ENCODE measurements at regions not wholly inside any gene's neighbourhood (a gene's known extent, or its start where the extent isn't known, plus 50 kb on each side); places are given as distances from the start of the nearest gene placed in this dataset.

DNA sequence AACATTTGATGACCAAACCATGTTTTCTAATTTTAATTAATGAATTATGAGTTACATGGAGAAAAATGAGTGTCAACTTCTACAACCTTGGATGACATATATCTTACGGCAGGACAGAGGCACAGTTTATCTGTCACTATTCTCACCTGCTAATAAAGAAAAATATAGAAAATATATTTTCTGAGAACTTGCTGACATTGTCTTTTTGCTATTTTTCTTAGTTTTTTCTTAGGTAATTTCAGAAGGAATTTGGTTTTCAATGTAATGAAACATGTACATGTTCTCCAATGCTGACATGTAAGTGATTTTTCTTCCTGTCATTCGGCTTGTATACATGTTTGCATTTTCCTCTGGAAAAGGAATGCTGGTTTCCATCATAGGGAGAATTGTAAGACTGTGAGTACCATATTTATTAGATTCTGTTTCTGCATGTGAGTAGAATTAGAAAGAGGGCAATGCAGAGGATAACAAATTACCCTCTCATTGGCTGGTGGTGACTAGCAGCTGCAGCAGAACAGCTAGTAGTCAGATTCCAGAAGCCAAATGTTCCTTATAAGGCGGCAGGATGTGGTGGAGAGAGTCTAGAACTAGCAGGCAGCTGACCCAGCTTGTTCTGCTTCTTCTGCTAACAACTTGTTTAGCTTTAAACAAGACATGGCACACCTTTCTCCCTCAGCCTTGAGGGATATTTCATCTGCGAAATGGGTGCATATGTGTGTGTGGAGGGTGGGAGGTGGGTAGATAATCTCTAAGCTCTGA lies 132.8 kb upstream of the SPACA1 start:
- H3K27ac ChIP-seq (ENCODE audit: low read length): no peak overlapping the region
- peaks cover 4% of the 10 kb centered on the region for H3K9me3 ChIP-seq (replicated peaks; ENCODE audit: control insufficient read depth, low read depth, low read length)
- H3K36me3 ChIP-seq (ENCODE audit: control insufficient read depth, insufficient read depth, low read length): no peaks in the 10 kb centered on the region
- 80% methylated on average over 1 of the region's 4 CpGs for WGBS (ENCODE audit: insufficient coverage)
- DNase-seq: no peak
- H3K27me3 ChIP-seq (ENCODE audit: control insufficient read depth, insufficient read depth, low read length): no peaks in the 10 kb centered on the region
- H3K4me3 ChIP-seq (ENCODE audit: low read length): no peak overlapping the region
- H3K4me1 ChIP-seq (ENCODE audit: control insufficient read depth, insufficient read depth, low read length): peaks cover 3% of the 10 kb centered on the region

GRCh38 chr6:87913974-87914373 lies 133.7 kb upstream of the SPACA1 start:
- Histone ChIP-seq H3K27me3 (ENCODE audit: control insufficient read depth, insufficient read depth, low read length) (no peaks in the 10 kb centered on the region), H3K4me1 (ENCODE audit: control insufficient read depth, insufficient read depth, low read length) (peaks cover 2% of the 10 kb centered on the region), H3K36me3 (ENCODE audit: control insufficient read depth, insufficient read depth, low read length) (no peaks in the 10 kb centered on the region), H3K4me3 (ENCODE audit: low read length) (no peak overlapping the region), H3K9me3 (replicated peaks; ENCODE audit: control insufficient read depth, low read depth, low read length) (peaks cover 4% of the 10 kb centered on the region), H3K27ac (ENCODE audit: low read length) (no peak overlapping the region)
- no peak for DNase-seq
- no CpG with 5 or more reads among the region's 6 CpGs for WGBS (ENCODE audit: insufficient coverage)

GRCh38 chr6:87912102-87912501 lies 135.5 kb upstream of the SPACA1 start:
- no peak for DNase-seq
- WGBS (ENCODE audit: insufficient coverage): no CpG with 5 or more reads among the region's 1 CpG
- no peak overlapping the region for H3K27ac ChIP-seq (ENCODE audit: low read length)
- H3K4me1 ChIP-seq (ENCODE audit: control insufficient read depth, insufficient read depth, low read length): peaks cover 2% of the 10 kb centered on the region
- no peaks in the 10 kb centered on the region for H3K27me3 ChIP-seq (ENCODE audit: control insufficient read depth, insufficient read depth, low read length)
- H3K36me3 ChIP-seq (ENCODE audit: control insufficient read depth, insufficient read depth, low read length): no peaks in the 10 kb centered on the region
- H3K9me3 ChIP-seq (replicated peaks; ENCODE audit: control insufficient read depth, low read depth, low read length): peaks cover 4% of the 10 kb centered on the region
- no peak overlapping the region for H3K4me3 ChIP-seq (ENCODE audit: low read length)

DNA sequence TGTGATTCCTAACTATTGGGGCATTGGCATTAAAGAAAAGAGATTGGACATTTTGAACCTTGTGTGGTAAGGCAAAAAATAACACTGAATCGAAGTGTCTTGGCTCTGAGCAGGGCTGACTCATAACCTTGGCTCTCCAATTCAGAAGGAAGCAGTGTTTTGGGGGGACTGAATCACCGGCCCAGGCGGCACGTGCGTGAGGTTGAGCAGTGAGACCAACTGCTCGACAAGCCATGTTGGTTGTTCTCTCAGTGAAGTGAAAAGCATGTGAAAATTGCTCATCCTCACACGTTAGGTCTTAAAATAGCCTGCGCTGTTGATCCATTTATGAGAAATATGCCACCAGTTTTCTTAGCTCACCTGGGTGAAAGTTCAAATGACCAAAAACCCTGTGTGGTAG lies 137.8 kb upstream of the SPACA1 start:
- no peaks in the 10 kb centered on the region for H3K9me3 ChIP-seq (replicated peaks; ENCODE audit: control insufficient read depth, low read depth, low read length)
- no peak overlapping the region for H3K27ac ChIP-seq (ENCODE audit: low read length)
- 71% methylated on average over 6 of the region's 8 CpGs for WGBS (ENCODE audit: insufficient coverage)
- no peaks in the 10 kb centered on the region for H3K4me1 ChIP-seq (ENCODE audit: control insufficient read depth, insufficient read depth, low read length)
- H3K36me3 ChIP-seq (ENCODE audit: control insufficient read depth, insufficient read depth, low read length): no peaks in the 10 kb centered on the region
- no peak overlapping the region for H3K4me3 ChIP-seq (ENCODE audit: low read length)
- DNase-seq: no peak
- no peaks in the 10 kb centered on the region for H3K27me3 ChIP-seq (ENCODE audit: control insufficient read depth, insufficient read depth, low read length)

DNA sequence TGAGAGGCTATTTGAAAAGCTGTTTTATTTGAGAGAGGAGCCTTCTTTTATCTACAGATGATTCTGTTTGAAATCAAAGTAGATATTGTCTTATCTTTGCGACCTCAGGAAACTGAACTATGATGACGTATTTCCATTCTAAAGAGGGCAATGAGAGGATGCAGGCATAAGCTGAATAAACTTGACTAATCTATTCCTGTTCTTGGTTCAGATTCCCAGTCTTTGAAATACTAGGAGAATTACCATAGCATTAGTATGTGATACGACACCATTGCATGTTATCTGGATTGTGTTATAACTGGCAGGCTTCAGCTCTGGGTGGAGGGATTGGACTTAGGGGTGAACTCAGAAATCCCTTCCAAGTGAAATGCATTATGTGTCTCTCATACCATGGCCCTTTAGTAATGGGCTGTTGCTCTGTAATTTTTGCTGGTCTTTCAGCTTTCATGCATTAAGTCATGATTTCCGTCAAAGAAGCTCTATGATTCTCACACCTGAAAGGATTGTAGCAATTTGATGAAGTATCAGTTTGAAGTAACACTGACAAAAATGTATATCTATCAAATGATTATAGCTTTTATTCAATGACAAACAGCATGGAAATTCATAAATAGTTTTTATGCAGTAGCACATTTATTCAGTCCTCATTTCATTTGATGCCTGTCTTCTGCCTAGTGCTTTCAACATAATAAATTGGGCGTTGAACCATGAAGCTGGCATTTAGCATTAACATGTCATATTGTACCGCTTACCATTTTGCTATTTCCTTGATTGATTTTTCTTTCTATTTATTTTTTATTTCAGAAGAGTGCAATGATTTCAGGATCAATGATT lies 138.4 kb upstream of the SPACA1 start:
- WGBS (ENCODE audit: insufficient coverage): no CpG with 5 or more reads among the region's 6 CpGs
- no peak overlapping the region for H3K27ac ChIP-seq (ENCODE audit: low read length)
- H3K4me3 ChIP-seq (ENCODE audit: low read length): no peak overlapping the region
- no peaks in the 10 kb centered on the region for H3K4me1 ChIP-seq (ENCODE audit: control insufficient read depth, insufficient read depth, low read length)
- H3K36me3 ChIP-seq (ENCODE audit: control insufficient read depth, insufficient read depth, low read length): no peaks in the 10 kb centered on the region
- H3K9me3 ChIP-seq (replicated peaks; ENCODE audit: control insufficient read depth, low read depth, low read length): no peaks in the 10 kb centered on the region
- H3K27me3 ChIP-seq (ENCODE audit: control insufficient read depth, insufficient read depth, low read length): no peaks in the 10 kb centered on the region
- no peak for DNase-seq

- no peak for DNase-seq
- Histone ChIP-seq H3K4me3 (ENCODE audit: low read length) (no peak overlapping the region), H3K9me3 (replicated peaks; ENCODE audit: control insufficient read depth, low read depth, low read length) (no peaks in the 10 kb centered on the region), H3K4me1 (ENCODE audit: control insufficient read depth, insufficient read depth, low read length) (no peaks in the 10 kb centered on the region), H3K27me3 (ENCODE audit: control insufficient read depth, insufficient read depth, low read length) (no peaks in the 10 kb centered on the region), H3K27ac (ENCODE audit: low read length) (no peak overlapping the region), H3K36me3 (ENCODE audit: control insufficient read depth, insufficient read depth, low read length) (no peaks in the 10 kb centered on the region)
- no CpG with 5 or more reads among the region's 2 CpGs for WGBS (ENCODE audit: insufficient coverage)
Observed at GRCh38 chr6:87907521-87907920, 140.1 kb upstream of the SPACA1 start.

- no CpG with 5 or more reads among the region's 2 CpGs for WGBS (ENCODE audit: insufficient coverage)
- no peaks in the 10 kb centered on the region for H3K4me1 ChIP-seq (ENCODE audit: control insufficient read depth, insufficient read depth, low read length)
Observed at GRCh38 chr6:87905101-87905641, 142.5 kb upstream of the SPACA1 start.

DNA sequence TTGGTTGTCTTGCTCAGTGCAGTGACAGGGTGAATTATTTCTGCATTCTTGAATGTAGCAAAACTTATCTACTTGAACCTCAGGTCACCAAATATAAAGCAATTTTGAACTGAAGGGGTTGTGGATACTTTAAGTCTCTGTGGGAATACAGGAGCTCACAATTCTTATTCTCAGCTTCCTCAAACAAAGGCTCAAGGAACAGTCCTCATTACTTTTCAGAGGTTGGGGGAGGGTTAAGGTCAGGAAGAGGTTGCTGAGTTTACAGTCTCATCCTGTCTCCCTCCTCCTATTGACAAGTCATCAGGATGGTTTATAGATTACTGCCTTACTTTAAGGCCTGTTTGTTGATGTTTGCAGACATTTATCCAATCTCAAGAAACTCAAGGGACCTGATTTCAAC lies 143.6 kb upstream of the SPACA1 start:
- H3K4me3 ChIP-seq (ENCODE audit: low read length): no peak overlapping the region
- no peaks in the 10 kb centered on the region for H3K27me3 ChIP-seq (ENCODE audit: control insufficient read depth, insufficient read depth, low read length)
- H3K36me3 ChIP-seq (ENCODE audit: control insufficient read depth, insufficient read depth, low read length): no peaks in the 10 kb centered on the region
- H3K27ac ChIP-seq (ENCODE audit: low read length): no peak overlapping the region
- DNase-seq: no peak
- H3K9me3 ChIP-seq (replicated peaks; ENCODE audit: control insufficient read depth, low read depth, low read length): no peaks in the 10 kb centered on the region
- H3K4me1 ChIP-seq (ENCODE audit: control insufficient read depth, insufficient read depth, low read length): no peaks in the 10 kb centered on the region

More at GRCh38 chr6:87905101-87905641, 142.5 kb upstream of the SPACA1 start:
- H3K4me3 ChIP-seq (ENCODE audit: low read length): no peak overlapping the region
- no peaks in the 10 kb centered on the region for H3K27me3 ChIP-seq (ENCODE audit: control insufficient read depth, insufficient read depth, low read length)
- no peaks in the 10 kb centered on the region for H3K36me3 ChIP-seq (ENCODE audit: control insufficient read depth, insufficient read depth, low read length)
- no peak for DNase-seq
- no peak overlapping the region for H3K27ac ChIP-seq (ENCODE audit: low read length)
- no peaks in the 10 kb centered on the region for H3K9me3 ChIP-seq (replicated peaks; ENCODE audit: control insufficient read depth, low read depth, low read length)

DNA sequence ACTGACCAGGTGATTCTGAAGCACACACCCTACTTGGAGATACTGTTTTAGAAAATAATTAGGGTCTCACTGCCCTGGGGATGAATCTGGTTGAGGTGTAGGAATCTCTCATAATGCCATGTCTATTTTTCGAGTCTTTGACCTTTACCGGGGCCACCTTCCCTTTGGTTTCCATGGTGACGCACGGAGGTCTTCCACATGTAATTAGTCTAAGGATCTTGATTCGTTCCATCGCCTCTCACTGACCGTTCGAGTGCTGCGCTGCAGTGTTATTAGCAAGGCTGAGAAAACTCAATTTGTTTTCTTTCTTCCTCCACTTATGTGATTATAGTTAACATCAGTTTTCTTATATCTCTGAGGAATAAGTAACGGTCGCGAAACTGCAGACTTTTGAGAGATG lies 144.3 kb upstream of the SPACA1 start:
- 68% methylated on average over 5 of the region's 12 CpGs for WGBS (ENCODE audit: insufficient coverage)
- H3K27me3 ChIP-seq (ENCODE audit: control insufficient read depth, insufficient read depth, low read length): no peaks in the 10 kb centered on the region
- DNase-seq: no peak
- no peaks in the 10 kb centered on the region for H3K4me1 ChIP-seq (ENCODE audit: control insufficient read depth, insufficient read depth, low read length)
- H3K36me3 ChIP-seq (ENCODE audit: control insufficient read depth, insufficient read depth, low read length): no peaks in the 10 kb centered on the region
- no peaks in the 10 kb centered on the region for H3K9me3 ChIP-seq (replicated peaks; ENCODE audit: control insufficient read depth, low read depth, low read length)
- no peak overlapping the region for H3K27ac ChIP-seq (ENCODE audit: low read length)
- no peak overlapping the region for H3K4me3 ChIP-seq (ENCODE audit: low read length)

DNA sequence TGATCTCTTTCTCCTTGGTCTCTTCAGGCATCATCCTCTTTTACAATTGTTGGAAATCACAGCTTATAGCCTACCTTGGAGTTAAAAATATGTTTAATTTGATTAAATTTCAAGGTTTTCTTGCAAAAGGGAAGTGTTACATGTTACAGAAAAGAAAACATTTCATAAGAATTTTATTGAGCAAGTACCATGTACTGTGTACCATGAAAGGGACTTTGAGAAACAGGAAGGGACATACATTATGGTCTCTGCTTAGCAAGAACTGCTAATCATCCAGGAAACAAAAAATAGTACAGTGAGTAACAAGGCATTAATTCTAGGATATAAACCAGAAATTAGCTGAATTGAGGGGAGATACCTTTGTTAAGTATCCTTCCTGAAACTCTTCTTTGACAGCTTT lies 145.3 kb upstream of the SPACA1 start:
- Histone ChIP-seq H3K4me1 (ENCODE audit: control insufficient read depth, insufficient read depth, low read length) (no peaks in the 10 kb centered on the region), H3K27ac (ENCODE audit: low read length) (no peak overlapping the region)

More for the DNA sequence above, 145.3 kb upstream of the SPACA1 start:
- Histone ChIP-seq H3K27me3 (ENCODE audit: control insufficient read depth, insufficient read depth, low read length) (no peaks in the 10 kb centered on the region), H3K4me3 (ENCODE audit: low read length) (no peak overlapping the region), H3K9me3 (replicated peaks; ENCODE audit: control insufficient read depth, low read depth, low read length) (no peaks in the 10 kb centered on the region), H3K36me3 (ENCODE audit: control insufficient read depth, insufficient read depth, low read length) (no peaks in the 10 kb centered on the region)
- no peak for DNase-seq

Data from muscle of leg (tissue), 3 donors.